Nephron progenitor cell (in vitro differentiated cells): ENCODE measurements at regions not wholly inside any gene's neighbourhood (a gene's known extent, or its start where the extent isn't known, plus 50 kb on each side); places are given as distances from the start of the nearest gene placed in this dataset.

Experiments used
- DNase-seq: peaks from one replicate; pipeline ENCODE4 v3.0.0; 2021
- H3K27ac Mint-ChIP-seq: 2 replicates; pipeline ENCODE4 v1.8.0; 2021; ENCODE audit warnings: mild to moderate bottlenecking, moderate library complexity, mixed read lengths
- H3K27me3 Mint-ChIP-seq: 2 replicates; pipeline ENCODE4 v1.8.0; 2021; ENCODE audit warnings: mild to moderate bottlenecking, low read depth, mixed read lengths; ENCODE audit not compliant: poor library complexity
- H3K36me3 Mint-ChIP-seq: 2 replicates; pipeline ENCODE4 v1.8.0; 2021; ENCODE audit warnings: low read depth, mixed read lengths
- H3K4me1 Mint-ChIP-seq: 2 replicates; pipeline ENCODE4 v1.8.0; 2021; ENCODE audit warnings: mixed read lengths
- H3K4me3 Mint-ChIP-seq: 2 replicates; pipeline ENCODE4 v1.8.0; 2021; ENCODE audit warnings: mild to moderate bottlenecking, moderate library complexity, mixed read lengths
- H3K9me3 Mint-ChIP-seq: 2 replicates; pipeline ENCODE4 v1.8.0; 2021; ENCODE audit warnings: mild to moderate bottlenecking, moderate library complexity, mixed read lengths
- TF ChIP-seq, protein P1 (sequence below): fragments of 200-600 bp; sonication (generic); IDR thresholded peaks from 2 replicates; pipeline ENCODE4 v1.5.0; 2021; ENCODE audit warnings: antibody characterized with exemption

DNA sequence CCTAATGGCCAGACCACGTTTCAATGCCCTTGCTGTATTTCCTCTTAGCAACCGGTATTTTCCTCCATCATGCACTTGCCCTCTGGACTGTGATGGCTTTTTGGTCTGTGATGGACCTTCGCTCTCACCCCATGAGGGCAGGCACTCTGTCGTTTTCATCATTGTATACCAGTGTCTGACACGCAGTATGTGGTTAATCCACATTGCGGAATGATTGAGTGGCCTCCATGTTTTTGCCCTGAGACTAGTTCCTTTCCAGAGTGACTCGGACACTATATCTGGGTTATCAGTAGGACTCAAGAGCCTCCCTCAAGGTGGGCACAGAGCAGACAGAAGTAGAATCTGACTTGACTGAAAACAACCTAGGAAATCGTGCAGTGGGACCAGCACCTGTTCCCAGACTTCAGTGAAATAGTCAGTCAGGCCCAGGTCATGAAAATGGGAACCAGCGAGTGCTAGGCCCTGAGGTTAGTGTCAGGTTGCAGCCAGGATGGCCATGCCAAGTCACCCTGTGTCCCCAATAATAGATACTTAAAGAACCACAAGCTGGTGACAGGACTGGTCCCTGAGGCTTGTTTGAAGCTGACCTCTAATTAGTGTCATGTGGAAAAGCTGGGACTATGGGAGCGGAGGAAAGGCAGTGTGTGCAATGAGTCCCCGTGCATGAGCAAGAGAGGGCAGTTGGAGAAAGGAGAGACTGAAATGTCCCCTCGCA lies 464.7 kb downstream of the INSC start:
- DNase-seq = no peak
- Mint-ChIP-seq H3K4me3 (no peak overlapping the region), H3K27ac (no peak overlapping the region), H3K27me3 (peaks cover 7% of the 10 kb centered on the region), H3K36me3 (no peaks in the 10 kb centered on the region), H3K9me3 (no peaks in the 10 kb centered on the region), H3K4me1 (peaks cover 10% of the 10 kb centered on the region)
- TF ChIP-seq, protein P1, sequence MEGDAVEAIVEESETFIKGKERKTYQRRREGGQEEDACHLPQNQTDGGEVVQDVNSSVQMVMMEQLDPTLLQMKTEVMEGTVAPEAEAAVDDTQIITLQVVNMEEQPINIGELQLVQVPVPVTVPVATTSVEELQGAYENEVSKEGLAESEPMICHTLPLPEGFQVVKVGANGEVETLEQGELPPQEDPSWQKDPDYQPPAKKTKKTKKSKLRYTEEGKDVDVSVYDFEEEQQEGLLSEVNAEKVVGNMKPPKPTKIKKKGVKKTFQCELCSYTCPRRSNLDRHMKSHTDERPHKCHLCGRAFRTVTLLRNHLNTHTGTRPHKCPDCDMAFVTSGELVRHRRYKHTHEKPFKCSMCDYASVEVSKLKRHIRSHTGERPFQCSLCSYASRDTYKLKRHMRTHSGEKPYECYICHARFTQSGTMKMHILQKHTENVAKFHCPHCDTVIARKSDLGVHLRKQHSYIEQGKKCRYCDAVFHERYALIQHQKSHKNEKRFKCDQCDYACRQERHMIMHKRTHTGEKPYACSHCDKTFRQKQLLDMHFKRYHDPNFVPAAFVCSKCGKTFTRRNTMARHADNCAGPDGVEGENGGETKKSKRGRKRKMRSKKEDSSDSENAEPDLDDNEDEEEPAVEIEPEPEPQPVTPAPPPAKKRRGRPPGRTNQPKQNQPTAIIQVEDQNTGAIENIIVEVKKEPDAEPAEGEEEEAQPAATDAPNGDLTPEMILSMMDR = no peak

- H3K36me3 Mint-ChIP-seq = no peaks in the 10 kb centered on the region
- H3K27me3 Mint-ChIP-seq = peaks cover 4% of the 10 kb centered on the region
- no peaks in the 10 kb centered on the region for H3K9me3 Mint-ChIP-seq
- H3K4me3 Mint-ChIP-seq = no peak overlapping the region
- DNase-seq = no peak
- H3K4me1 Mint-ChIP-seq = peaks cover 15% of the 10 kb centered on the region
- TF ChIP-seq, protein P1 = no peak
- no peak overlapping the region for H3K27ac Mint-ChIP-seq
Observed at GRCh38 chr11:15580056-15580774, 465.5 kb downstream of the INSC start.

GRCh38 chr11:15580775-15581095 lies 466.0 kb downstream of the INSC start:
- Mint-ChIP-seq H3K27ac (no peak overlapping the region), H3K27me3 (peaks cover 4% of the 10 kb centered on the region), H3K4me1 (peaks cover 15% of the 10 kb centered on the region), H3K9me3 (no peaks in the 10 kb centered on the region), H3K4me3 (no peak overlapping the region), H3K36me3 (no peaks in the 10 kb centered on the region)
- DNase-seq = no peak
- TF ChIP-seq, protein P1 = no peak

GRCh38 chr11:15584158-15584557 lies 469.4 kb downstream of the INSC start:
- Mint-ChIP-seq H3K4me1 (peaks cover 15% of the 10 kb centered on the region), H3K27me3 (no peaks in the 10 kb centered on the region)
- TF ChIP-seq, protein P1 = no peak

DNA sequence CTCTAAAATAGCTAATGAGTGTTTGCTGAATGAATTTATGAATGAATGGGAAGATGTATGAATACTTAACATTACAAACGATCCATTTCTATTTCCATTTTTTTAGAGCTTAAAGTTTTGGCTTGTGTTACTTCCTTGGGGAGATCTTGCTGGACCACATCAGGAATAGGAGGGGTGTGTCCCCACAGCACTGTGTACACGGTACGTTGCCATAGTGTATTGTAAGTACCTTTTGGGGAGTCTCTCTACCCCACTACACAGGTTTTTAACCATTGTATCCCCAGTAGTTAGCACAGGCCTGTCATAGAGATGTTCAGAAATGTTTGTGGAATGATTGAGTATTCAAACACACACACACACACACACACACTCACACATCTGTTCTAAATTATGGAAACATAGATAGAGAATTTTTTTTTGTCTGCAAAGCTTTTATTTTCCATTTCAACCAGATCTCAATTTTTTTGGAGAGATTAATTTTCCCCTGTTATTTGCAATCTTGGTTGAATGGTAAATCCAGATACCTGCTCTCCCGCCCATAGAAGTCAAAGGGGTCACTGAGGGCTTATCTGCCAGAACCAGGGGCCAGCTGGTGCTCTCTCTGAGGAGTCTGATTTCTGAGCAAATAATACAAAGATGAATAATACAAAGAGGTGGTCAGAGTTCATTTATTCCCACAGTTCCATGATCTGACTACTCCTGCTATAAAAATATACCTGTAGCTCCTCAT lies 471.0 kb downstream of the INSC start:
- H3K36me3 Mint-ChIP-seq = no peaks in the 10 kb centered on the region
- no peak for DNase-seq
- H3K4me3 Mint-ChIP-seq = no peak overlapping the region
- no peaks in the 10 kb centered on the region for H3K9me3 Mint-ChIP-seq
- no peaks in the 10 kb centered on the region for H3K27me3 Mint-ChIP-seq
- no peak overlapping the region for H3K27ac Mint-ChIP-seq
- TF ChIP-seq, protein P1 = no peak
- H3K4me1 Mint-ChIP-seq = peaks cover 15% of the 10 kb centered on the region

More at GRCh38 chr11:15584158-15584557, 469.4 kb downstream of the INSC start:
- peak overlapping the region; percentile 73 for H3K27ac Mint-ChIP-seq
- H3K4me3 Mint-ChIP-seq = no peak overlapping the region
- no peaks in the 10 kb centered on the region for H3K9me3 Mint-ChIP-seq
- no peaks in the 10 kb centered on the region for H3K36me3 Mint-ChIP-seq
- DNase-seq = no peak
